ENCODE measurements at regions not wholly inside any gene's neighbourhood (a gene's known extent, or its start where the extent isn't known, plus 50 kb on each side); places are given as distances from the start of the nearest gene placed in this dataset.
"Not testable (repeated sequence)": the region's sequence is repeated elsewhere in the genome, so short reads cannot be mapped to it uniquely, and the experiment has no call there.

- DNase-seq (ENCODE audit: low read depth, low spot score): no peak
- POLR2A ChIA-PET: no interaction called here
- Histone ChIP-seq H3K27me3 (ENCODE audit: control insufficient read depth, insufficient read depth, low read length) (no peaks in the 10 kb centered on the region), H3K9me3 (ENCODE audit: control insufficient read depth, insufficient read depth, low read length) (peaks cover 5% of the 10 kb centered on the region; the same call in 1 of the 2 replicates), H3K4me3 (ENCODE audit: low read depth, low read length) (no peak overlapping the region), H3K27ac (ENCODE audit: low read depth, low read length) (no peak overlapping the region)
- no peak for TF ChIP-seq CTCF (IDR thresholded peaks at IDR 0.05; ENCODE audit: low read depth, low read length)
- CTCF ChIA-PET: interaction anchor here (0.5 kb wide), 1 partner anchor 887 kb away, joined by 3 read pairs; no protein-coding TSS in a partner anchor
Measured at GRCh38 chr7:84876061-84876821, 310.6 kb downstream of the SEMA3D start.

DNA sequence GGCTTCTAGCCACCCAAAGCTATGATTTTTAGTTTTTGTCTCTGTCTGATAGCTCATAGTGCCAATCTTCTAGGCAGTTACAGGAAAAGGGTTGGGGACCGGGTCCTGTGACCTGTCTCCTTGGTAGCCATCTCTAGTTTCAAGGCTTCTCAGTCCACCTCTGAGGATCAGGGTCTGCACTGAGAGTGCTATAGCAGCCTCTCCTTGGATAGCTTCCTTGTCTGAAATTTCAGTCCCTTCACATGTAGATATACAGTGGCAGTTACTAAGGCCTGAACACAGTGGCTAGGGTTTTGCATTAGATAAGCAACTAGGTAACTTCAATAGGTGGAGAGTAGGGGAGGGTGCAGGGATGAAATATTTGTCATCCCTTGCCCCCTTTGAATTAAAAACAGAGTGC, 321.3 kb downstream of the SEMA3D start:
- Histone ChIP-seq H3K4me3 (ENCODE audit: low read depth, low read length) (no peak overlapping the region), H3K27me3 (ENCODE audit: control insufficient read depth, insufficient read depth, low read length) (no peaks in the 10 kb centered on the region), H3K27ac (ENCODE audit: low read depth, low read length) (no peak overlapping the region), H3K9me3 (ENCODE audit: control insufficient read depth, insufficient read depth, low read length) (no peaks in the 10 kb centered on the region)
- ChIA-PET POLR2A (no interaction called here), CTCF (no interaction called here)
- TF ChIP-seq CTCF (IDR thresholded peaks at IDR 0.05; ENCODE audit: low read depth, low read length): no peak
- no peak for DNase-seq (ENCODE audit: low read depth, low spot score)

DNA sequence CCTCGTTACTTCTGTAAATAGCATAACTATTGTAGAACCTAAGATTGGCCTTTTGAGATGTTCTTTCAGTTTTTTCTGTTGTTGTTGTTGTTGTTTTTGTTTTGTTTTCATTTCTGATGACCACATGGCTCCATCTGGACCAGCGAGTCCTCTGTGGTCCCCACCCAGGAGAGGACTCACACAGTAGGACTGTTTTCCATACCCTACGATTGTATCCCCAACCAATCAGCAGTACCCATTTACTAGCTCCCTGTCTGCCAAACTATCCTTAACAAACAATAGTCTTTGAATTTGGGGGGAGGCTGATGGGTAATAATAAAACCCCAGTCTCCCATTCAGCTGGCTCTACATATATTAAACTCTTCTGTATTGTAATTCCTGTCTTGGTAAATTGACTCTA, 329.5 kb downstream of the SEMA3D start:
- no peak overlapping the region for H3K27ac ChIP-seq (ENCODE audit: low read depth, low read length)
- H3K27me3 ChIP-seq (ENCODE audit: control insufficient read depth, insufficient read depth, low read length): no peaks in the 10 kb centered on the region
- no peak for TF ChIP-seq CTCF (IDR thresholded peaks at IDR 0.05; ENCODE audit: low read depth, low read length)
- ChIA-PET CTCF (no interaction called here), POLR2A (no interaction called here)
- no peaks in the 10 kb centered on the region for H3K9me3 ChIP-seq (ENCODE audit: control insufficient read depth, insufficient read depth, low read length)
- DNase-seq (ENCODE audit: low read depth, low spot score): no peak
- no peak overlapping the region for H3K4me3 ChIP-seq (ENCODE audit: low read depth, low read length)

DNA sequence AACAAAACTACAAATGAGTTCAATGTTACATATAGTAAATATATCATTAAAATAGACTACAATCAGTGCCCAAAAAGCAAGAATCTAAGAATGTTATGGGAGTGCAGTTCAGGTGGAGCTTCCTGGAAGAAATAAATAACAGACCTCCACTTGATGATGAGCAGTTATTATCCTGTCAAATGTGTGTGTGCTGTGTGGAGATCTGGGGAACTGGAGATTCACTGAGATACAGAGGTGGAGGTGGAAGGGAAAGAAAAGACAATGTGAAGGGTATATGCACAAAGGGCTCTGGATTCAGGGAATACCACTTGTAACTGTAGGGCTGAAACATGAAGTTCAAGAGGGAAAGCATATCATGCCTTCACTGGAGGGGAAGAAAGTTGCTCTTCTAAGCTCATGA, 331.1 kb downstream of the SEMA3D start:
- Histone ChIP-seq H3K27ac (ENCODE audit: low read depth, low read length) (no peak overlapping the region), H3K9me3 (ENCODE audit: control insufficient read depth, insufficient read depth, low read length) (no peaks in the 10 kb centered on the region), H3K4me3 (ENCODE audit: low read depth, low read length) (no peak overlapping the region), H3K27me3 (ENCODE audit: control insufficient read depth, insufficient read depth, low read length) (no peaks in the 10 kb centered on the region)
- no peak for DNase-seq (ENCODE audit: low read depth, low spot score)
- CTCF ChIA-PET: no interaction called here
- POLR2A ChIA-PET: no interaction called here
- no peak for TF ChIP-seq CTCF (IDR thresholded peaks at IDR 0.05; ENCODE audit: low read depth, low read length)

DNA sequence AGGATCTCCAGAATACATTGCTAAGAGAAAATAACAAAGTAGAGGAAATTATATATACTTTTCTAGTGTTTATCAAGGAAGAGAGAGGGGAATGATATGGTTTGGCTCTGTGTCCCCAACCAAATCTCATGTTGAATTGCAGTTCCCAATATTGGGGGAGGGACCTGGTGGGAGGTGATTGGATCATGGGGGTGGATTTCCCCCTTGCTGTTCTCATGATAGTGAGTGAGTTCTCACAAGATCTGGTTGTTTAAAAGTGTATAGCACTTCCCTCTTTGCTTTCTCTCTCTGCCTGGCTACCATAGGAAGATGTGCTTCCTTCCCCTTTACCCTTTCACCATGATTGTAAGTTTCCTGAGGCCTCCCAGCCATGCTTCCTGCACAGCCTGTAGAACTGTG, 337.9 kb downstream of the SEMA3D start:
- H3K27ac ChIP-seq (ENCODE audit: low read depth, low read length); CTCF ChIA-PET; POLR2A ChIA-PET; H3K27me3 ChIP-seq (ENCODE audit: control insufficient read depth, insufficient read depth, low read length); H3K9me3 ChIP-seq (ENCODE audit: control insufficient read depth, insufficient read depth, low read length); H3K4me3 ChIP-seq (ENCODE audit: low read depth, low read length); DNase-seq (ENCODE audit: low read depth, low spot score): not testable (repeated sequence)

All from AG04450 (cell line).